Limb (tissue), 2 donors: ENCODE measurements at regions not wholly inside any gene's neighbourhood (a gene's known extent, or its start where the extent isn't known, plus 50 kb on each side); places are given as distances from the start of the nearest gene placed in this dataset.

Experiments
- DNase-seq, 2 donors: peaks; one replicate each; pipeline ENCODE4 v3.0.0-alpha.2; 2016; ENCODE audit errors: extremely low spot score in 2 of 2

- no peak for DNase-seq
Observed at GRCh38 chr2:211225784-211226183, 669.4 kb downstream of the CPS1 start.

GRCh38 chr2:211228559-211228958, 672.2 kb downstream of the CPS1 start:
- DNase-seq = no peak

DNA sequence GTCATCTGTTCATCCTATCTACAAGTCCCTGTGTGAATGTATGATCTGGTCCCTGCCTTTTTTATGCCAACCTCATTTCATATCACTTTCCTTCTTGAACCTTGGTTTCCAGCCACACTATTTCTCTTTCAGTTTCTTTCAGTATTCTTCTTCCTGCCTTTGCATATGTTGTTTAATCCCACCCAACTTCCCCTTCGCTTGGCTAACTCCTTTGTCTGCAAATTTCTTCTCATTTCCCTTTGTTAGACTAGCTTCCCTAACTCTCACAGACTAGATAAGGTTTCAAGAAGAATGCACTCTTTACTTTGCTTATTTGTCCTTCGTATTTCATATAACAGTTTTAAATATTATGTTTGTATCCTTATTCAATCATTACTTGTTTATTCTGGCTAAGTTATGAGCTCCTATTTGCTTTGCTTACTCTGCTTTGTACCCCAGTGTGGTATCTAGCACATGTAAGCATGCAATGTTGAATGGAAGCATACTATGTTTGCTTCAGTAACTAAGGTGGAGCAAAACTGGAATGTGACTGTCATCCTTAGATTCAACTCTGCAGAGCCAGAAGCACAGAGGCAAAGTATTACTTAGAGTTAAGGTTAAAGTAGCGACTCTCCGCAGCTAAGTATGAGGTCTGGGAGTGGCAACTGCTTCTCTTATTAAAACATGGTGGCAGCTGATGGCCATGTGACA, 681.3 kb downstream of the CPS1 start:
- no peak for DNase-seq

DNA sequence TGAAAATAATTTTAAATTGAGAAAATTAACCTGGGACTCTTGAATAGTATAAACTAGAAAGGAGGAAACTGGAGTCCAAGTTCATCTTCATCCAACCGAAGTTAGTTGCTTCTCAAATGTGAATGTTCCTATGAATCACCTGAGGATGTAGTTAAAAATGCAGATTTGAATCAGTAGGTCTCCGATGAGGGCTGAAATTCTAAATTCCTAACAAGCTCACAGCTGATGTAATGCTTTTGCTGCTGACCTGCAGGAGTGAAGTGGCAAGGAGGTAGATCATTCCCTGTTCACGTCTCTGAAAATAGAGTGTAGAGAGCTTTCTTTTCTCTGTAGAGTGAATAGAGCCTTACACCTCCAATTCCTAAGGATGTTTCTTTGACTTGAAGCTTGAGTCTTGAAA, 685.5 kb downstream of the CPS1 start:
- no peak for DNase-seq

DNA sequence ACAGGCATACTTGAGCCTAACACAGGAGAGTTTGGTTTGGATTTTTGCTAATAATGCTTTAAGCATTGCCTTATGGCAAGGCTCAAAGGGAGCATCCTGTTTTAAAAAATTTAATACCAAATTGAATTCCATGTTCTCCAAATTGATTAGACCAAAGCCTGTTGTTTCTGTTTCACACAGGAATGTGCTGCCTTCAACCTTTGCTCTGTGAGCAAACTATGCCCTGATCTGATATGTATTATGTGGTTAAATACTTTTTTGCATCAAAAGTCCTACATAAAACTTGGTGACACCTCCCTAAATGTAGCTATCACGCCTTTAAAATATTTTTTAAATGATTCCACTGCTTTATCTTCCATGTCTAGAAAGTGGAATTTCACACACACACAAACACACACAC, 691.4 kb downstream of the CPS1 start:
- no peak for DNase-seq

- no peak for DNase-seq
Observed at GRCh38 chr2:211248841-211249240, 692.4 kb downstream of the CPS1 start.

DNA sequence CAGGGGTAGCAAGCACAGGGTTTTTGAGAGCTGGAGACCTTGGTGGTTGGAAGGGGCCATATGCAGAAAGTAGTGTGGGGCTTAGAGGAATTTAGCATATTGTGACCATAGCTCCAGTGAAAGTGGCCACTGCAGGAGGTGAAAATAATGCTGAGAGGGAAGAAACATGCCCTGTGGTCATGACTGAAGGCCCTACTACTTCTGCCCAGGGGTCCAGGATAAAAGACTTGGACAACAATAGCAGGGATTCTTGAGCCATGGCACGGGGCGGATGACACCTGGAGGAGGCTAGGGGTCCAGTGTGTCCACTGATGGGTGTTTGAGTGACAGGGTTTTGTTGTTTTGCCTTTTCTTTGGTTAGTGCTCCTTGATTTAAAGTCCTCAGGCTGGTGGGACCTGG, 694.6 kb downstream of the CPS1 start:
- DNase-seq = no peak

GRCh38 chr2:211258646-211259335, 702.4 kb downstream of the CPS1 start:
- no peak for DNase-seq

DNA sequence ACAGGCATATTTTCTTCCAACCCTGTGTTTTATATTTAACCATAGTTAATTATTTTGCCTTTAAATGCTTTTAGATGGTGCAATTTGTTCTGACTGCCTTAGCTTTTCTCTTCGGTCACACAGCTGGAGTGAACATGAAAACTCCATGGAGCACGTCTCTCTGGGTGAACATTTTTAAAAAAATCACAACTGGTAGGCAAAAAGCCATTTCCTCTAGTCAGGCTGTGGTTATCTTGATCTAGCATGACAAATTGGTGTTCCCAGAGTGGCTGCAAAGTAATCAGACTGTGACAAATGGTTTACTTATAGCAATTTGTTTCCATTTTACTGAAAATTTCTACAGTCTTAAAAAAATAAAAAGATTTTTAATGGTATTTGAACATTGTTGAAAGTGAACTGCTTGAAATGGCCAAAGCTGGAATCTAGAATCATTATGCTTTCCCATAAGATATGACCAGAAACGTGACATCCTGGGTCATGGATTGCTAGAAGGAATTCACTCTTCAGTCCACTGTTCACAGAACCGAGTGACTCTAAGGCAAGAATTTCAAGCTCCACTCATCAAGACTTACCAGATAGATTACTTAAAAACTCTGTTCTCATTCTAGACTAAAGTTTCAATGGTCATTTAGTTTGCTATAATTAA, 703.6 kb downstream of the CPS1 start:
- peak in 1 of 2 donors; percentile 43 for DNase-seq

GRCh38 chr2:211270257-211270656, 713.9 kb downstream of the CPS1 start:
- DNase-seq = no peak

DNA sequence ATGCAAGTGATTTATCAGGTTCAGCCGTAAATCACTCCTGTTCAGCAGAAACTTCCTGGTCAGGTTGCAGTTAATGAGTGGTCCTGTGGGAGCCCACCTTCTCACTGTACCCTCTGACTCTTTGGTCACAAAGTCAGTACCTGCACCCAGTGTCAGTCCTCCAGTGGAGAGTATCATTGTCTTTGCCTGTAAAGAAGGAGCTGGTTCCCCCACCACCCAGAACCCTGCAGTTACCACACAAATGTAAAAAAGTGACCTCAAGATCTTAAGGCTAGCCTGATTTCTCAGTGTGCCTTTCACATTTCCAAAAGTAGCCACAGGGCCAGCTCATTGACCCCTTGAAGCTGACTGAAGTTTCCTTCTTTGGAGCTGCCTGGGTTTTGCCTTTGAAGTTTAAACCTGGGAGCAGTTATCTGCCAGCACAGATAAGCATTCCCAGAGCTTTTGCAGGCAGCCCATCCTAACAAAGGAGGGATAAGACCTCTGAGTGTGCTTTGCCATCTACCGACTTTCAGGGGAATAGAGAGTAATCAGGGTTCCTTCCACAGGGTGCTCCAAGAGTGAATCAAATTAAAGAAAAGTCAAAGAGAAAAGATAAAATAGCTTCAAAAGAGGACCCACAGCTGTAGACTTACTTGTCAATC, 725.2 kb downstream of the CPS1 start:
- DNase-seq = no peak

DNA sequence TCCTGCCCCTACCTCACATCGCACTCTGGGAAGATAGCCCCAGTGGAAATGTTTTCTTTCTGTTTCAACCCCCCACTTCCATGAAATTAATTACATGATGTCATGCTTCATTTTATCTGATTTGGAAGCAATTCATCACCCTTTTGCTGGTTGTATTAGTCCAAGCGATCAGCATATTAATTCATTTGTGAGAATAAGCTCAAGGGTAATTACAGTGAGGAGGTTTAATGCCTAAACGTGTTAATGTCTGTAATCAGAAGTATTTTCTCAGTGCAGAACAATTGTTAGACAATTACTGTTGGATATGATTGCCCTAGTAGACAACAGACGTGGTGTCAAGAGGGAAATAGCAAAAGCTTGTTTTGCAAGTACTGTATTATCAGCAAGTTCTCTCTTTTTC, 746.3 kb downstream of the CPS1 start:
- no peak for DNase-seq

DNA sequence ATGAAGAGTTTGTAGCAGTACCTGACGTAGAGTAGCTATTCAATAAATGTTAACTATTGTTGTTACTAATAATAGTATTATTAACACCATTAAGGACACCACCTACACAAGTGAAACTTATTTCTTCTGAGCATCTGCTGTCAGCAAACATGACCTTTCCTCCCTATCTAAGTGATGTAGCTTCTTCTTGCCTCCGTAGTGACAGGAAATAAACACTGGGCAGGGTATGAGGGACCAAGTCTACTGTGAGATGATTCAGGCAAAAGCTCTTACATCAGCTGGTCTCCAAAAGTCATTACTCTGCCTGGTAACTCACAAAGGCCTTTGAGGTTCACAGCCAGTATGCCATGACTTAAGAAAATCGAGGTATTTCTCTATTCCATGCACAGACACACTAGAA, 750.5 kb downstream of the CPS1 start:
- DNase-seq = no peak
